OCI-LY1 (cell line): ENCODE measurements at regions not wholly inside any gene's neighbourhood (a gene's known extent, or its start where the extent isn't known, plus 50 kb on each side); places are given as distances from the start of the nearest gene placed in this dataset.
"Not testable (repeated sequence)": the region's sequence is repeated elsewhere in the genome, so short reads cannot be mapped to it uniquely, and the experiment has no call there.

Source experiments
- H2AFZ ChIP-seq: fragments of 200-600 bp; sonication (generic), shearing (Covaris generic); 2 replicates; pipeline ENCODE4 v1.6.0; 2014; ENCODE audit warnings: antibody characterized with exemption, mild to moderate bottlenecking, low read length
- H3F3A ChIP-seq: fragments of 200-600 bp; sonication (generic), shearing (Covaris generic); 2 replicates; pipeline ENCODE4 v1.6.0; 2014; ENCODE audit warnings: mild to moderate bottlenecking, antibody characterized with exemption, low read length, moderate library complexity; ENCODE audit not compliant: insufficient read depth
- H3K27ac ChIP-seq: fragments of 200-600 bp; sonication (generic); 2 replicates; pipeline ENCODE4 v1.5.1; 2014; ENCODE audit warnings: low read length, mixed run types, mild to moderate bottlenecking, low read depth; ENCODE audit not compliant: poor library complexity, severe bottlenecking
- H3K27me3 ChIP-seq: fragments of 200-600 bp; sonication (generic); 2 replicates; pipeline ENCODE4 v1.6.0; 2014; ENCODE audit warnings: antibody characterized with exemption, mild to moderate bottlenecking, low read length, moderate library complexity; ENCODE audit not compliant: insufficient read depth
- H3K36me3 ChIP-seq: fragments of 200-600 bp; sonication (generic); 2 replicates; pipeline ENCODE4 v1.6.1; 2014; ENCODE audit warnings: mild to moderate bottlenecking, antibody characterized with exemption, low read length, moderate library complexity, mixed read lengths; ENCODE audit not compliant: insufficient read depth
- H3K4me1 ChIP-seq: fragments of 200-600 bp; sonication (generic); 2 replicates; pipeline ENCODE4 v1.5.1; 2014; ENCODE audit warnings: mild to moderate bottlenecking, low read length, moderate library complexity; ENCODE audit not compliant: insufficient read depth, severe bottlenecking
- H3K4me2 ChIP-seq: fragments of 200-600 bp; sonication (generic), shearing (Covaris generic); 2 replicates; pipeline ENCODE4 v1.6.1; 2014; ENCODE audit warnings: low read length
- H3K4me3 ChIP-seq: fragments of 200-600 bp; sonication (generic); 2 replicates; pipeline ENCODE4 v1.5.1; 2014; ENCODE audit warnings: low read length, low read depth, mild to moderate bottlenecking, mixed read lengths; ENCODE audit not compliant: poor library complexity, severe bottlenecking
- H3K79me2 ChIP-seq: fragments of 200-600 bp; shearing (Covaris generic); 2 replicates; pipeline ENCODE4 v1.6.1; 2016; ENCODE audit warnings: mixed run types, low read length, mixed read lengths; ENCODE audit not compliant: insufficient read depth
- H3K9ac ChIP-seq: fragments of 200-600 bp; sonication (generic), shearing (Covaris generic); 2 replicates; pipeline ENCODE4 v1.6.1; 2014; ENCODE audit warnings: mild to moderate bottlenecking, low read length, mixed read lengths
- H3K9me2 ChIP-seq: fragments of 200-600 bp; sonication (generic), shearing (Covaris generic); 2 replicates; pipeline ENCODE4 v1.6.1; 2014; ENCODE audit warnings: low read depth, mild to moderate bottlenecking, low read length, mixed read lengths
- H3K9me3 ChIP-seq: fragments of 200-600 bp; shearing (Covaris generic); 2 replicates; pipeline ENCODE4 v1.6.1; 2014; ENCODE audit warnings: low read length, mixed read lengths
- H4K20me1 ChIP-seq: fragments of 200-600 bp; sonication (generic), shearing (Covaris generic); 2 replicates; pipeline ENCODE4 v1.6.0; 2016; ENCODE audit warnings: mild to moderate bottlenecking, low read length; ENCODE audit not compliant: insufficient read depth
- EZH2 ChIP-seq: fragments of 200-600 bp; sonication (generic), shearing (Covaris generic); IDR thresholded peaks from 2 replicates; pipeline ENCODE4 v1.8.0; 2017; ENCODE audit warnings: borderline replicate concordance, mixed run types, mild to moderate bottlenecking, antibody characterized with exemption, low read length, moderate library complexity, mixed read lengths
- TF ChIP-seq, protein P1 (sequence below): fragments of 200-600 bp; sonication (generic), shearing (Covaris generic); IDR thresholded peaks from 2 replicates; pipeline ENCODE4 v1.5.1; 2017; ENCODE audit warnings: mild to moderate bottlenecking, antibody characterized with exemption, low read length, moderate library complexity, mixed read lengths

DNA sequence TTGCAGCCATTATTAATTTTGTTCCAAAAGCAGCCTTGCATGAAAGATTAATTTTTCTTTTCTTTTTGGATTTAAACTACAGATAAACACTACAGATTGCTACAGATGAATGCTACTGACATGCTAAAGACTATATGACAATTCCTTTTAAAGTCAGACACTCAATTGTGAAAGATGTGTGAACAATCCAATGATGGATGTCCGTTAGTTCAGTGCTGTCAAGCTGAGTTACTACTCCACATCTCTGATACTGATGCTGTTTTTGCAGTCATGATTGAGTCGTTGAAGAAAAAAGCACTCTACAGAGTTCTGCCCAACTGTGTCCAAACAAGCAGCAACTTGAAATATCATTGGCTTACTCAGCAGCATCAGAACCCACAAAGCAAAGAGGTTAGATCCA, 146.8 kb downstream of the OTUD1 start:
- H3K27me3 ChIP-seq: no peaks in the 10 kb centered on the region
- H3K79me2 ChIP-seq: no peaks in the 10 kb centered on the region
- H3K9me2 ChIP-seq: no peaks in the 10 kb centered on the region
- no peak for TF ChIP-seq EZH2
- TF ChIP-seq, protein P1, sequence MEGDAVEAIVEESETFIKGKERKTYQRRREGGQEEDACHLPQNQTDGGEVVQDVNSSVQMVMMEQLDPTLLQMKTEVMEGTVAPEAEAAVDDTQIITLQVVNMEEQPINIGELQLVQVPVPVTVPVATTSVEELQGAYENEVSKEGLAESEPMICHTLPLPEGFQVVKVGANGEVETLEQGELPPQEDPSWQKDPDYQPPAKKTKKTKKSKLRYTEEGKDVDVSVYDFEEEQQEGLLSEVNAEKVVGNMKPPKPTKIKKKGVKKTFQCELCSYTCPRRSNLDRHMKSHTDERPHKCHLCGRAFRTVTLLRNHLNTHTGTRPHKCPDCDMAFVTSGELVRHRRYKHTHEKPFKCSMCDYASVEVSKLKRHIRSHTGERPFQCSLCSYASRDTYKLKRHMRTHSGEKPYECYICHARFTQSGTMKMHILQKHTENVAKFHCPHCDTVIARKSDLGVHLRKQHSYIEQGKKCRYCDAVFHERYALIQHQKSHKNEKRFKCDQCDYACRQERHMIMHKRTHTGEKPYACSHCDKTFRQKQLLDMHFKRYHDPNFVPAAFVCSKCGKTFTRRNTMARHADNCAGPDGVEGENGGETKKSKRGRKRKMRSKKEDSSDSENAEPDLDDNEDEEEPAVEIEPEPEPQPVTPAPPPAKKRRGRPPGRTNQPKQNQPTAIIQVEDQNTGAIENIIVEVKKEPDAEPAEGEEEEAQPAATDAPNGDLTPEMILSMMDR: no peak
- no peak overlapping the region for H3K27ac ChIP-seq
- H3K9ac ChIP-seq: no peak overlapping the region
- no peaks in the 10 kb centered on the region for H3K4me1 ChIP-seq
- H3K9me3 ChIP-seq: no peaks in the 10 kb centered on the region
- no peak overlapping the region for H3K4me3 ChIP-seq
- no peaks in the 10 kb centered on the region for H3K36me3 ChIP-seq
- H2AFZ ChIP-seq: no peak overlapping the region
- H3K4me2 ChIP-seq: no peak overlapping the region
- no peaks in the 10 kb centered on the region for H4K20me1 ChIP-seq
- H3F3A ChIP-seq: no peaks in the 10 kb centered on the region

DNA sequence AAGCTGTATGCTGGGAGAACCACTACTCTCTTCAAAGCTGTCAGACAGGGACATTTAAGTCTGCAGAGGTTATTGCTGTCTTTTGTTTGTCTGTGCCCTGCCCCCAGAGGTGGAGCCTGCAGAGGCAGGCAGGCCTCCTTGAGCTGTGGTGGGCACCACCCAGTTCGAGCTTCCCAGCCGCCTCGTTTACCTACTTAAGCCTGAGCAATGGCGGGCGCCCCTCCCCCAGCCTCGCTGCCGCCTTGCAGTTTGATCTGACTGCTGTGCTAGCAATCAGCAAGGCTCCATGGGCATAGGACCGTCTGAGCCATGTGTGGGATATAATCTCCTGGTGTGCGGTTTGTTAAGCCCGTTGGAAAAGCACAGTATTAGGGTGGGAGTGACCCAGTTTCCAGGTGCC, 156.4 kb downstream of the OTUD1 start:
- H3K4me1 ChIP-seq, H3K9ac ChIP-seq, H3K79me2 ChIP-seq, H3K9me3 ChIP-seq, H3K27ac ChIP-seq, H4K20me1 ChIP-seq, H3K36me3 ChIP-seq, H3K9me2 ChIP-seq, H3K27me3 ChIP-seq, H3K4me3 ChIP-seq, H3F3A ChIP-seq, H3K4me2 ChIP-seq, H2AFZ ChIP-seq: not testable (repeated sequence)

- Histone ChIP-seq H3K4me2 (no peak overlapping the region), H3F3A (no peaks in the 10 kb centered on the region), H3K36me3 (no peaks in the 10 kb centered on the region), H4K20me1 (no peaks in the 10 kb centered on the region), H3K27me3 (no peaks in the 10 kb centered on the region), H3K4me3 (no peak overlapping the region), H3K4me1 (no peaks in the 10 kb centered on the region), H3K27ac (no peak overlapping the region), H3K79me2 (no peaks in the 10 kb centered on the region), H3K9me3 (no peaks in the 10 kb centered on the region), H3K9ac (no peak overlapping the region), H3K9me2 (no peaks in the 10 kb centered on the region), H2AFZ (no peak overlapping the region)
- no peak for TF ChIP-seq EZH2
- TF ChIP-seq, protein P1: no peak
These were observed 165.7 kb downstream of the OTUD1 start for GRCh38 chr10:23604613-23605012.

GRCh38 chr10:23606456-23606855, 167.6 kb downstream of the OTUD1 start:
- no peak for TF ChIP-seq EZH2
- TF ChIP-seq, protein P1: no peak
- no peak overlapping the region for H3K4me3 ChIP-seq
- H3K79me2 ChIP-seq: no peaks in the 10 kb centered on the region
- H3F3A ChIP-seq: no peaks in the 10 kb centered on the region
- no peaks in the 10 kb centered on the region for H3K4me1 ChIP-seq
- no peak overlapping the region for H2AFZ ChIP-seq
- no peaks in the 10 kb centered on the region for H3K9me2 ChIP-seq
- no peak overlapping the region for H3K4me2 ChIP-seq
- no peaks in the 10 kb centered on the region for H4K20me1 ChIP-seq
- no peaks in the 10 kb centered on the region for H3K36me3 ChIP-seq
- no peak overlapping the region for H3K27ac ChIP-seq
- no peaks in the 10 kb centered on the region for H3K9me3 ChIP-seq
- no peak overlapping the region for H3K9ac ChIP-seq
- H3K27me3 ChIP-seq: no peaks in the 10 kb centered on the region
